K562 (cell line): ENCODE measurements at regions not wholly inside any gene's neighbourhood (a gene's known extent, or its start where the extent isn't known, plus 50 kb on each side); places are given as distances from the start of the nearest gene placed in this dataset.
"Not testable (repeated sequence)": the region's sequence is repeated elsewhere in the genome, so short reads cannot be mapped to it uniquely, and the experiment has no call there.

Experiments used
- ATAC-seq: fragments of 200-7000 bp; cut with Tn5 transposase; 3 replicates; pipeline ENCODE4 v1.9.1; 2020; ENCODE audit warnings: moderate library complexity
- BruUV-seq: library from RNA; stranded (reverse); fragments of 400-500 nt; replicated peaks from 2 replicates; lab custom pipeline; 2021; lab: Mats Ljungman, UMichigan
- CTCF ChIA-PET: fragments of 300-600 bp; formaldehyde crosslinking; extraction: SDS; loops from one replicate; lab custom pipeline; 2021; ENCODE audit warnings: low intra/inter-chr PET ratio; lab: Yijun Ruan, JAX
- POLR2A ChIA-PET: fragments of 300-600, 350-650 bp; sonication (Branson Sonifier 250); formaldehyde crosslinking; extraction: SDS; loops from one replicate; lab custom pipeline; 2021; ENCODE audit warnings: antibody characterized with exemption, inconsistent platforms; lab: Yijun Ruan, JAX
- DNase-seq, 4 experiments: peaks; one replicate each; pipeline versions ENCODE4 v3.0.0 to v3.0.0-alpha.2; 2011 to 2018; ENCODE audit warnings: low spot score in 3 of 4, mixed read lengths in 3 of 4; ENCODE audit errors: extremely low read depth in 1 of 4
- FAIRE-seq: peaks from 2 replicates; lab custom pipeline; 2011; peaks lifted over from hg19 to GRCh38; lab: Jason Lieb, UNC
- H2AFZ ChIP-seq: 2 replicates; pipeline ENCODE4 v1.6.0; 2011; ENCODE audit warnings: low read depth, low read length, control low read depth, inconsistent platforms
- H3K27ac ChIP-seq: fragments of 200-600 bp; 3 replicates; pipeline ENCODE4 v1.8.0; 2011; ENCODE audit warnings: low read depth, mild to moderate bottlenecking, control low read depth, inconsistent platforms, low read length, moderate library complexity, mixed read lengths; ENCODE audit errors: extremely low read depth
- H3K27me3 ChIP-seq, 2 experiments: fragments of 300-600 bp in 1 of 2; 2 replicates in 1 of 2; 3 replicates in 1 of 2; pipeline versions ENCODE4 v1.6.0 to v1.8.0; 2011; ENCODE audit warnings: inconsistent platforms in 2 of 2, low read length in 2 of 2, mild to moderate bottlenecking in 1 of 2, mixed read lengths in 1 of 2, moderate library complexity in 1 of 2; ENCODE audit not compliant: control insufficient read depth in 2 of 2, insufficient read depth in 2 of 2
- H3K36me3 ChIP-seq: fragments of 300-600 bp; 3 replicates; pipeline ENCODE4 v1.8.0; 2011; ENCODE audit warnings: mild to moderate bottlenecking, low read length, inconsistent platforms; ENCODE audit not compliant: control insufficient read depth, insufficient read depth
- H3K4me1 ChIP-seq, 2 experiments: fragments of 200-600 bp in 1 of 2; replicated peaks in 1 of 2; 2 replicates in 1 of 2; 3 replicates in 1 of 2; pipeline versions ENCODE4 v1.5.1 to v1.8.0; 2011; ENCODE audit warnings: inconsistent platforms in 2 of 2, low read length in 2 of 2, mild to moderate bottlenecking in 1 of 2, mixed read lengths in 1 of 2, moderate library complexity in 1 of 2; ENCODE audit not compliant: control insufficient read depth in 2 of 2, insufficient read depth in 2 of 2
- H3K4me2 ChIP-seq: 2 replicates; pipeline ENCODE4 v1.6.1; 2011; ENCODE audit warnings: low read length, control low read depth, inconsistent platforms, mixed read lengths; ENCODE audit not compliant: insufficient read depth
- H3K4me3 ChIP-seq: fragments of 200-600 bp; sonication (generic), shearing (Covaris generic); 2 replicates; pipeline ENCODE4 v1.5.1; 2016; ENCODE audit warnings: control low read depth, inconsistent platforms
- H3K79me2 ChIP-seq: fragments of 200-600 bp; 3 replicates; pipeline ENCODE4 v1.8.0; 2011; ENCODE audit warnings: low read length, inconsistent platforms; ENCODE audit not compliant: control insufficient read depth, insufficient read depth
- H3K9ac ChIP-seq, 2 experiments: 2 replicates each; pipeline versions ENCODE4 v1.6.0 to v1.6.1; 2011; ENCODE audit warnings: low read depth in 2 of 2, low read length in 2 of 2, control low read depth in 1 of 2, inconsistent platforms in 1 of 2, mild to moderate bottlenecking in 1 of 2, mixed read lengths in 1 of 2; ENCODE audit not compliant: insufficient read depth in 1 of 2
- H3K9me1 ChIP-seq: one replicate; pipeline ENCODE4 v1.6.0; 2011; ENCODE audit warnings: inconsistent platforms, mild to moderate bottlenecking, low read length, moderate library complexity; ENCODE audit not compliant: control insufficient read depth, insufficient read depth
- H3K9me3 ChIP-seq: replicated peaks from 2 replicates; pipeline ENCODE4 v1.5.1; 2011; ENCODE audit warnings: low read depth, low read length, inconsistent platforms; ENCODE audit not compliant: control insufficient read depth, insufficient read depth
- H4K20me1 ChIP-seq: replicated peaks from 2 replicates; pipeline ENCODE4 v1.6.1; 2011; ENCODE audit warnings: low read length, inconsistent platforms, mixed read lengths; ENCODE audit not compliant: control insufficient read depth, insufficient read depth
- CTBP1 ChIP-seq: fragments of 450-650 bp; IDR thresholded peaks from 2 replicates; pipeline ENCODE4 v1.6.1; 2016; ENCODE audit warnings: borderline replicate concordance
- FOXJ3 ChIP-seq: sonication (generic); formaldehyde crosslinking; IDR thresholded peaks from 2 replicates; pipeline ENCODE4 v1.4.0; 2020; ENCODE audit warnings: mild to moderate bottlenecking, missing genetic modification reagents
- MAFF ChIP-seq: IDR thresholded peaks from 2 replicates; pipeline ENCODE4 v1.6.1; 2012; ENCODE audit warnings: low read length, improper control_type of control experiment
- MEF2A ChIP-seq: IDR thresholded peaks from 2 replicates; pipeline ENCODE4 v1.6.1; 2011; ENCODE audit warnings: low read depth, mild to moderate bottlenecking, low read length, moderate library complexity; ENCODE audit not compliant: control insufficient read depth
- PHB2 ChIP-seq: fragments of 450-650 bp; IDR thresholded peaks from 2 replicates; pipeline ENCODE4 v1.6.1; 2017; ENCODE audit warnings: low read depth
- SAFB ChIP-seq: fragments of 200-400 bp; formaldehyde crosslinking; IDR thresholded peaks from 2 replicates; pipeline ENCODE4 v1.6.1; 2017; ENCODE audit warnings: low read depth, low read length, borderline replicate concordance
- WGBS: fragments of 100-300 bp; shearing (Covaris generic); methylation state at CpG from one replicate; pipeline ENCODE4 v1.1.6; 2016; ENCODE audit warnings: low coverage, mixed read lengths; ENCODE audit not compliant: insufficient coverage; ENCODE audit errors: missing lambda C conversion rate; 5-methylcytosine and 5-hydroxymethylcytosine counted together
- in situ Hi-C: fragments of 300-500 bp; cut with MboI; formaldehyde crosslinking; loops from 4 replicates; pipeline ENCODE4 v1.15.0; 2018; ENCODE audit warnings: inconsistent platforms, mixed read lengths
- intact Hi-C: fragments of 100-400 bp; cut with micrococcal nuclease; formaldehyde crosslinking; loops from 2 replicates; pipeline ENCODE4 v1.14.2; 2022

- Histone ChIP-seq H3K79me2 (no peaks in the 10 kb centered on the region), H3K9ac (no peak overlapping the region), H4K20me1 (no peaks in the 10 kb centered on the region), H3K4me1 (no peaks in the 10 kb centered on the region), H3K4me3 (no peak overlapping the region), H3K36me3 (no peaks in the 10 kb centered on the region), H3K27me3 (peaks cover 0 to 3% of the 10 kb centered on the region in 2 experiments; a peak in 1 of 5 replicates), H3K9me1 (no peaks in the 10 kb centered on the region), H3K9me3 (no peaks in the 10 kb centered on the region), H2AFZ (no peak overlapping the region), H3K4me2 (no peak overlapping the region), H3K27ac (no peak overlapping the region)
- no peak for DNase-seq
- intact Hi-C loops: loop anchor here (10.0 kb wide), 1 partner anchor 716 kb away; no protein-coding TSS in a partner anchor
- ATAC-seq: no peak
- ChIA-PET POLR2A (no interaction called here), CTCF (no interaction called here)
- WGBS: 0% methylated on average over 3 of the region's 3 CpGs
- BruUV-seq: no TSS peak
- in situ Hi-C loops: no loop called here
- FAIRE-seq: no peak
- TF ChIP-seq FOXJ3 (CRISPR knock-in tag) (no peak), SAFB (no peak), MEF2A (no peak), PHB2 (no peak), MAFF (no peak), CTBP1 (no peak)
Observed at GRCh38 chr10:27341001-27341400, 100.4 kb upstream of the ACBD5 start.

GRCh38 chr10:27335246-27335645, 94.6 kb upstream of the ACBD5 start:
- ATAC-seq, H3K9me3 ChIP-seq, H3K36me3 ChIP-seq, H3K9ac ChIP-seq, CTCF ChIA-PET, H2AFZ ChIP-seq, H3K79me2 ChIP-seq, intact Hi-C loops, H3K9me1 ChIP-seq, H4K20me1 ChIP-seq, in situ Hi-C loops, H3K4me3 ChIP-seq, POLR2A ChIA-PET, H3K27me3 ChIP-seq, H3K27ac ChIP-seq, FAIRE-seq, H3K4me1 ChIP-seq, BruUV-seq, H3K4me2 ChIP-seq, DNase-seq: not testable (repeated sequence)
- 0% methylated on average over 3 of the region's 3 CpGs for WGBS
